Prostate gland (tissue), 2 donors: ENCODE measurements at regions not wholly inside any gene's neighbourhood (a gene's known extent, or its start where the extent isn't known, plus 50 kb on each side); places are given as distances from the start of the nearest gene placed in this dataset.

Experiments
- DNase-seq: peaks from one replicate; pipeline ENCODE4 v3.0.0-alpha.2; 2019; ENCODE audit warnings: low spot score
- H3K27ac ChIP-seq, 2 donors: fragments of 200-600 bp; sonication (generic); 2 replicates each; pipeline ENCODE4 v1.5.1; 2017 to 2019
- H3K27me3 ChIP-seq: fragments of 200-600 bp; sonication (generic); replicated peaks from 2 replicates; pipeline ENCODE4 v1.5.1; 2019; ENCODE audit not compliant: insufficient read depth
- H3K36me3 ChIP-seq, 2 donors: fragments of 200-600 bp; sonication (generic); 1 replicate in 1 of 2; 2 replicates in 1 of 2; pipeline versions ENCODE4 v1.5.1 to v1.8.1; 2017 to 2019
- H3K4me1 ChIP-seq: fragments of 200-600 bp; sonication (generic); replicated peaks from 2 replicates; pipeline ENCODE4 v1.5.1; 2019
- H3K4me3 ChIP-seq, 2 donors: fragments of 200-600 bp; sonication (generic); 2 replicates each; pipeline ENCODE4 v1.5.1; 2017 to 2019
- H3K9me3 ChIP-seq: fragments of 200-600 bp; sonication (generic); 2 replicates; pipeline ENCODE4 v1.5.1; 2017
- CTCF ChIP-seq, 4 experiments: fragments of 200-600 bp in 2 of 4; fragments of 450-650 bp in 2 of 4; sonication (generic) in 2 of 4; IDR thresholded peaks; 1 replicate in 3 of 4; 2 replicates in 1 of 4; pipeline ENCODE4 v1.5.1; 2016 to 2019; ENCODE audit warnings: antibody characterized with exemption in 4 of 4, mild to moderate bottlenecking in 2 of 4, moderate library complexity in 2 of 4
- POLR2A ChIP-seq: fragments of 450-650 bp; IDR thresholded peaks from one replicate; pipeline ENCODE4 v1.6.1; 2016; ENCODE audit warnings: antibody characterized with exemption, mild to moderate bottlenecking
- POLR2AphosphoS5 ChIP-seq: sonication (generic); formaldehyde crosslinking; IDR thresholded peaks from one replicate; pipeline ENCODE4 v1.6.1; 2017; ENCODE audit warnings: antibody characterized with exemption
- WGBS: methylation state at CpG from one replicate; pipeline ENCODE4 v1.1.5; 2018; 5-methylcytosine and 5-hydroxymethylcytosine counted together
- intact Hi-C: fragments of 100-400 bp; cut with DNase I; formaldehyde crosslinking; loops from one replicate; pipeline ENCODE4 v1.14.2; 2022

- no peak for TF ChIP-seq POLR2A
- Histone ChIP-seq H3K27ac (no peak overlapping the region), H3K36me3 (no peaks in the 10 kb centered on the region), H3K9me3 (no peaks in the 10 kb centered on the region), H3K4me3 (no peak overlapping the region), H3K27me3 (no peaks in the 10 kb centered on the region), H3K4me1 (no peaks in the 10 kb centered on the region)
- intact Hi-C loops: no loop called here
- no peak for DNase-seq
- 38% methylated on average over 4 of the region's 4 CpGs for WGBS
Measured at GRCh38 chr9:4424891-4425290, 65.4 kb upstream of the SLC1A1 start.

GRCh38 chr9:4424038-4424437, 66.2 kb upstream of the SLC1A1 start:
- DNase-seq: no peak
- 76% methylated on average over 1 of the region's 1 CpG for WGBS
- no peak for TF ChIP-seq POLR2AphosphoS5
- TF ChIP-seq POLR2A: no peak
- no peak for TF ChIP-seq CTCF (IDR thresholded peaks at IDR 0.05)
- H3K4me3 ChIP-seq: no peak overlapping the region
- no peaks in the 10 kb centered on the region for H3K27me3 ChIP-seq
- H3K9me3 ChIP-seq: no peaks in the 10 kb centered on the region
- intact Hi-C loops: no loop called here
- H3K4me1 ChIP-seq: no peaks in the 10 kb centered on the region
- no peaks in the 10 kb centered on the region for H3K36me3 ChIP-seq
- H3K27ac ChIP-seq: no peak overlapping the region

DNA sequence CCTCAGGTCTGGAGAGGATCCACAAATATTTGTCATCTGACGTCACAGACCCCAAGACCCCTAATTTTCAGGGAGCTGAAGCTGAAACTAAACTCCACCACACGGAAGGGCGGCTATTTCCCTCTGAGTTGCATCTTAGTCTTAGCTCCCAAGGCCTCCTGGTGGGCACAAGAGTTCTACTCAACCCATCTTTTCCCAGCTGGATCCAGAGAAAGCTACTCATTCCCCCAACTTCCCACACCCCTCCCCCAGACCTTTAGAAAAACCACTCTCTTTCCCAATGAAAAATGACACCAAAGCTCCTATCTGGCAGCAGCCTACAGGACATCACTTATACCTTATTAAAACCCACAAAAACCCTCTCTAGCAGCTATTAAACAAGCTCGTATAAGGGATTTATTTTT, 67.1 kb upstream of the SLC1A1 start:
- H3K4me1 ChIP-seq: no peaks in the 10 kb centered on the region
- H3K36me3 ChIP-seq: no peaks in the 10 kb centered on the region
- no peaks in the 10 kb centered on the region for H3K27me3 ChIP-seq
- WGBS: 71% methylated on average over 4 of the region's 4 CpGs
- no peak overlapping the region for H3K27ac ChIP-seq
- DNase-seq: no peak
- intact Hi-C loops: no loop called here
- H3K4me3 ChIP-seq: no peak overlapping the region
- H3K9me3 ChIP-seq: no peaks in the 10 kb centered on the region
- TF ChIP-seq POLR2A (no peak), POLR2AphosphoS5 (no peak), CTCF (IDR thresholded peaks at IDR 0.05) (no peak)

DNA sequence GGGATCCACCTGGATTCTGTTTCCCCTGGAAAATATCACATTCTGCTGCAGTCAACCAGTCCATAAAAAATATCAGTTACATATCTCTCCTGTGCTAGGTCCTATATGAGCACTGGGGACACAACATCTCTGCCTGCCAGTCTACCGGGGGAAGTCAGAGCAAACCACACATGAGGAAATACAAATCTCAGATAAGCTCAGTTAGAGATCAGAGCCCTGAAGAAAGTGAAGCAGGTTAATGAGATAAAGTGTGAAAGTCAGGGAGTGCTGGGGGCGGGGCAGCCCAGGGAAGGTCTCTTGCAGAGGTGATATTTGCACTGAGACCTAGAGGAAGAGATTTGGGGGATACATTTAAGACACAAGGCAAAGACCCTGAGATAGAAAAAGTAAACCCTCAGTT, 67.8 kb upstream of the SLC1A1 start:
- Histone ChIP-seq H3K4me1 (no peaks in the 10 kb centered on the region), H3K27ac (no peak overlapping the region), H3K9me3 (no peaks in the 10 kb centered on the region), H3K4me3 (no peak overlapping the region), H3K36me3 (no peaks in the 10 kb centered on the region), H3K27me3 (no peaks in the 10 kb centered on the region)
- 67% methylated on average over 2 of the region's 2 CpGs for WGBS
- DNase-seq: no peak
- TF ChIP-seq POLR2A (no peak), POLR2AphosphoS5 (no peak), CTCF (IDR thresholded peaks at IDR 0.05) (no peak)
- intact Hi-C loops: no loop called here

- peak; percentile 32 for TF ChIP-seq POLR2AphosphoS5
- TF ChIP-seq CTCF (IDR thresholded peaks at IDR 0.05): no peak
- Histone ChIP-seq H3K4me1 (no peaks in the 10 kb centered on the region), H3K27ac (no peak overlapping the region), H3K4me3 (no peak overlapping the region), H3K27me3 (no peaks in the 10 kb centered on the region), H3K9me3 (no peaks in the 10 kb centered on the region), H3K36me3 (no peaks in the 10 kb centered on the region)
- WGBS: 51% methylated on average over 1 of the region's 1 CpG
- DNase-seq: no peak
- intact Hi-C loops: no loop called here
Measured at GRCh38 chr9:4421847-4422246, 68.4 kb upstream of the SLC1A1 start.
